GM13976 (cell line): ENCODE measurements at regions not wholly inside any gene's neighbourhood (a gene's known extent, or its start where the extent isn't known, plus 50 kb on each side); places are given as distances from the start of the nearest gene placed in this dataset.

ENCODE experiments used
- DNase-seq: peaks from one replicate; pipeline ENCODE4 v3.0.0; 2012; ENCODE audit warnings: low spot score
- CTCF ChIP-seq: IDR thresholded peaks from 2 replicates; pipeline ENCODE4 v1.5.1; 2012; ENCODE audit warnings: borderline replicate concordance, mild to moderate bottlenecking; ENCODE audit not compliant: insufficient read depth; ENCODE audit errors: extremely low read depth, missing control alignments, control extremely low read depth
- in situ Hi-C: fragments of 300-500 bp; cut with MboI; formaldehyde crosslinking; loops from one replicate; pipeline ENCODE4 v1.12.0; 2022; ENCODE audit warnings: low sequenced_read_pairs, mixed read lengths, inconsistent platforms; ENCODE audit not compliant: unreplicated experiment

GRCh38 chr5:167447466-167448375, 843.7 kb upstream of the WWC1 start:
- DNase-seq: no peak
- TF ChIP-seq CTCF: no peak
- in situ Hi-C loops: no loop called here

DNA sequence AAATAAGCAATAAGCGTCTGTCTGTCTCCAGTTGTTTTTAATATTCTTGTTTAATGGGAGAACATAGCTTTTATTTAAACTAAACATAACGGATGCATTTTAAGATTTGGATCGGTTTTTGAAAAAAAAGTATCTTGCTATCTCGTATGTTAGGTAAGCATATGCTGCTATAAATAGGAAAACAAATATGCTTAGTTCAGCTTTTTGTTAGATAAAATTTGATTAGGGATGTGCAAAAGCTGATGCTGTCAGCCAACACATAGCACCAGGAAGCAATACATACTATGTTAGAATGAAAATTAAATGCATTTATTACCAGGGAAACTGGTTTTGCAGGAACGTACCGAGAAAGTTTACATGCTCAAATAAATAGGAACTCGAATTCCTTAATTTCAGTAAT, 843.1 kb upstream of the WWC1 start:
- no peak for DNase-seq
- in situ Hi-C loops: no loop called here
- TF ChIP-seq CTCF: no peak

- in situ Hi-C loops: no loop called here
- no peak for TF ChIP-seq CTCF
- no peak for DNase-seq
Measured at GRCh38 chr5:167451076-167451475, 840.4 kb upstream of the WWC1 start.

DNA sequence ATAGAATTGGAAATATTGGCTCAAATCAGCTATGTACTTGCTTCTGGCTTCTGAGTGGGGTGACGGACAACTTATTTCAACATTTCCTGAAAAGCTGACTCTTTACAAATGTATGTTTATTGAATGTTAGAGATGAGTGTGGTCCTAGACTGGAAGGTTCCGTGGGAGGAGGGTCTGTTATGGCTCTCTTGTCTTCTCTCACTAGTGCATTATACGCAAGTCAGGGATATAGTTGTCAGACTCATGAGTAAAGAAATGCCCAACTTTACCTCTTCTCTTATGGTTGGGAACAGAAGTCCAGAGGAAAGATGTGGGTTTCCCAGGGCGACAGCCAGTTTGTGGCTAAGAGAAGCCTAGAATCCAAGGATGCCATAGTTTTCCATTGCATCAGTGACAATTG, 839.3 kb upstream of the WWC1 start:
- TF ChIP-seq CTCF: no peak
- no peak for DNase-seq
- in situ Hi-C loops: no loop called here

GRCh38 chr5:167453246-167454030, 838.0 kb upstream of the WWC1 start:
- no peak for DNase-seq
- no peak for TF ChIP-seq CTCF
- in situ Hi-C loops: no loop called here

DNA sequence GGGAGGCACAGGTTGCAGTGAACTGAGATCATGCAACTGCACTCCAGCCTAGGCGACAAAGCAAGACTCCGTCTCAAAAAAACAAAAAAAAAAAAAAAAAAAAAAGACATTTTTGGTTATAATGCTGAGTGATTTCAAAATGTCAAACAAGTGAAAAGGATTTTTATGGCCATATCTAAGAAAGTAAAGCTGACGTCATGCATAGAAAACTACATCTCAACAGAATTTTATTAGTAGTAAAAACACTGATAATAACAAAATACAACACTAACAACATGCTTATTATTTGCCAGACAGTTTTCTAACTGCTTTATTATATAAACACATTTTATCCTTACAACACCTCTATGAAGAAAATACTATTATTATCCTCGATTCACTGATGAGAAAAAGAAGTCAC, 833.0 kb upstream of the WWC1 start:
- no peak for DNase-seq
- no peak for TF ChIP-seq CTCF
- in situ Hi-C loops: no loop called here
